Esophagus muscularis mucosa (tissue), 4 donors: ENCODE measurements at regions not wholly inside any gene's neighbourhood (a gene's known extent, or its start where the extent isn't known, plus 50 kb on each side); places are given as distances from the start of the nearest gene placed in this dataset.

ENCODE experiments used
- DNase-seq: peaks from one replicate; pipeline ENCODE4 v3.0.0-alpha.2; 2017; ENCODE audit errors: extremely low spot score
- H3K27ac ChIP-seq, 4 donors: fragments of 200-600 bp; sonication (generic); replicated peaks in 1 of 4; 1 replicate in 3 of 4; 2 replicates in 1 of 4; pipeline ENCODE4 v1.5.1; 2016 to 2019; ENCODE audit warnings: mild to moderate bottlenecking in 1 of 4
- H3K27me3 ChIP-seq, 4 donors: fragments of 200-600 bp; sonication (generic); one replicate each; pipeline versions ENCODE4 v1.5.1 to v1.6.0; 2016 to 2019
- H3K36me3 ChIP-seq, 4 donors: fragments of 200-600 bp; sonication (generic); one replicate each; pipeline ENCODE4 v1.5.1; 2016 to 2019
- H3K4me1 ChIP-seq, 4 donors: fragments of 200-600 bp; sonication (generic); one replicate each; pipeline ENCODE4 v1.5.1; 2016 to 2019
- H3K4me3 ChIP-seq, 4 donors: fragments of 200-600 bp; sonication (generic); 1 replicate in 2 of 4; 2 replicates in 2 of 4; pipeline ENCODE4 v1.5.1; 2016 to 2019; ENCODE audit warnings: mild to moderate bottlenecking in 4 of 4, moderate library complexity in 1 of 4
- H3K9me3 ChIP-seq, 4 donors: fragments of 200-600 bp; sonication (generic); 1 replicate in 3 of 4; 2 replicates in 1 of 4; pipeline ENCODE4 v1.5.1; 2016 to 2019
- CTCF ChIP-seq, 3 experiments: fragments of 200-600 bp in 2 of 3; fragments of 450-650 bp in 1 of 3; sonication (generic) in 2 of 3; IDR thresholded peaks; one replicate each; pipeline ENCODE4 v1.5.1; 2017 to 2019; ENCODE audit warnings: antibody characterized with exemption in 3 of 3, mild to moderate bottlenecking in 2 of 3, moderate library complexity in 1 of 3
- EP300 ChIP-seq: sonication (generic); formaldehyde crosslinking; IDR thresholded peaks from one replicate; pipeline ENCODE4 v1.6.1; 2017; ENCODE audit warnings: antibody characterized with exemption
- POLR2A ChIP-seq: fragments of 450-650 bp; IDR thresholded peaks from one replicate; pipeline ENCODE4 v1.6.1; 2017; ENCODE audit warnings: antibody characterized with exemption, moderate library complexity, mild to moderate bottlenecking, low read depth
- POLR2AphosphoS5 ChIP-seq, 2 donors: sonication (generic); formaldehyde crosslinking; IDR thresholded peaks; one replicate each; pipeline ENCODE4 v1.6.1; 2017; ENCODE audit warnings: antibody characterized with exemption in 2 of 2
- WGBS: methylation state at CpG from one replicate; pipeline ENCODE4 v1.1.5; 2018; 5-methylcytosine and 5-hydroxymethylcytosine counted together
- intact Hi-C: fragments of 100-400 bp; cut with DNase I; formaldehyde crosslinking; loops from one replicate; pipeline ENCODE4 v1.15.1; 2023

- Histone ChIP-seq H3K27me3 (no peaks in the 10 kb centered on the region), H3K4me3 (no peak overlapping the region), H3K36me3 (no peaks in the 10 kb centered on the region), H3K4me1 (no peaks in the 10 kb centered on the region), H3K27ac (no peak overlapping the region), H3K9me3 (no peaks in the 10 kb centered on the region)
- intact Hi-C loops: no loop called here
- TF ChIP-seq POLR2A: no peak
- TF ChIP-seq POLR2AphosphoS5 (IDR thresholded peaks at IDR 0.05): no peak
- no peak for TF ChIP-seq CTCF (IDR thresholded peaks at IDR 0.05)
- no peak for TF ChIP-seq EP300
- no peak for DNase-seq
Measured at GRCh38 chr6:119800526-119800925, 451.0 kb upstream of the MAN1A1 start.

DNA sequence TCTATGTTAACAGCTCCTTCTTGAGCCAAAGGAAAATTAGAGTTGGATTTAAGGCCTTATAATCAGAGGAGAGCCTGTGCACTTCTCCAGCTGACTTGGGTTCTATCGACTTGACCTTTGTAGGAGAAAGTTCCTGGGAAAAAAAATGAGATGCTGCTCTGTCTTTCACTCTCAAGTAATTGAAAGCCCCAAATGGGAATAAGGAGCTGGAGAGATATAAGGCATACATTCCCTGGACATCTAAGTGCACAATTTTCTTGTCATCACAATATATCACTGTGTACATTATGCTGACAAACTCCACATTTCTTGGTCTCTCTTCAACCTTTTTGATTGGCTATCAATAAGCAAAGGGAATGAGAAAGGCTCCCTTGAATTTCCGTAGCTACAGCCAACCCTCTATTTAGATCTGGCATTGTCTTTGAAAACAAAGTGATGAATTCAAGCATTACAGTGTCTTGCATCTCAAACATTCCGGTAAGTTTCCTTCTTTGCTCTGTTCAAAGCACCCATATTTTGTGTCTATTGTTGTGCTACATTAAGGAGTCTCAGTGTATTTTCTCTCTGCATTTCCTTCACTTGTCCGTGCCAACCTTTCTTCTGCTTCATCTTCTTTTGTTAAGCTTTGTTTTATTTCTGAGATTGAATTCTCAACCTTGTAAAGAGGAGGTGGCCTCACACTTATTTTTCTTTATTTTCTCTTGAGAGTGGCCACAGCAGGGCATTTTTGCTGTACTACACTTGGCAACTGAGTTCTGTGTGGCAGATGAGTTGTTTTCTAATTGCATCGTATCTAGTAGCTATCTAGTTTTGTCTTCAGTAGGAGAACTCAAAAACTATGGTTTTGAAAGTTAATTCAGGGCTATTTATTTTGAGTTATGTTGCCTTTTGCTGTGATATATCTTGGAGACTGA, 450.3 kb upstream of the MAN1A1 start:
- Histone ChIP-seq H3K4me1 (no peaks in the 10 kb centered on the region), H3K27me3 (no peaks in the 10 kb centered on the region), H3K27ac (no peak overlapping the region), H3K4me3 (no peak overlapping the region), H3K36me3 (no peaks in the 10 kb centered on the region), H3K9me3 (no peaks in the 10 kb centered on the region)
- no peak for DNase-seq
- WGBS: 67% methylated on average over 5 of the region's 5 CpGs
- intact Hi-C loops: no loop called here
- TF ChIP-seq CTCF (IDR thresholded peaks at IDR 0.05) (no peak), POLR2AphosphoS5 (IDR thresholded peaks at IDR 0.05) (no peak), POLR2A (no peak), EP300 (no peak)

DNA sequence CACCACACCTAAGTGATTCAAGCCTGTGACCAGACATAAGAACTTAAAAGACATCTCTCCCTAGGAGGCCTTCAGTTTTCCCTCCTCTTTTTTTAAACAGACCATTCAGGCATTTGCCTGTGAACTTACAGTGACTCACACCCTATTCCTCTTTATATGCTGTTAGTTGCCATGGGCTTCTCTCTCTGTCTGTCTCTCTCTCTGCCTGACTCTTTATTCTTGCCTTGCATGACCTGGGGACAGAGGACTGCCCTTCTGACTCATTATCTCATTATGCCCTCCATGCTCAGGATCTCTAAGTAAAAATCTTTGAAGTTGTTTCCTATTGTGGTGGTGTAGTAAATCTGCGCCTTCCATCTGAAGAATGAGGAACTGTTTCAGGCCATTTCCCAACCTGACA, 442.2 kb upstream of the MAN1A1 start:
- DNase-seq: no peak
- Histone ChIP-seq H3K4me3 (no peak overlapping the region), H3K36me3 (no peaks in the 10 kb centered on the region), H3K9me3 (no peaks in the 10 kb centered on the region), H3K4me1 (no peaks in the 10 kb centered on the region), H3K27me3 (no peaks in the 10 kb centered on the region), H3K27ac (no peak overlapping the region)
- TF ChIP-seq POLR2A: no peak
- TF ChIP-seq CTCF (IDR thresholded peaks at IDR 0.05): no peak
- TF ChIP-seq EP300: no peak
- no peak for TF ChIP-seq POLR2AphosphoS5 (IDR thresholded peaks at IDR 0.05)
- 89% methylated on average over 1 of the region's 1 CpG for WGBS
- intact Hi-C loops: no loop called here

GRCh38 chr6:119781365-119781764, 431.8 kb upstream of the MAN1A1 start:
- Histone ChIP-seq H3K9me3 (no peaks in the 10 kb centered on the region), H3K36me3 (no peaks in the 10 kb centered on the region), H3K4me3 (no peak overlapping the region), H3K4me1 (no peaks in the 10 kb centered on the region), H3K27ac (no peak overlapping the region), H3K27me3 (no peaks in the 10 kb centered on the region)
- intact Hi-C loops: no loop called here
- WGBS: 74% methylated on average over 6 of the region's 6 CpGs
- DNase-seq: no peak
- TF ChIP-seq EP300 (no peak), CTCF (IDR thresholded peaks at IDR 0.05) (no peak), POLR2A (no peak), POLR2AphosphoS5 (IDR thresholded peaks at IDR 0.05) (no peak)
